BJ (cell line): ENCODE measurements at regions not wholly inside any gene's neighbourhood (a gene's known extent, or its start where the extent isn't known, plus 50 kb on each side); places are given as distances from the start of the nearest gene placed in this dataset.

ENCODE experiments used
- CTCF ChIA-PET: fragments of 350-600 bp; formaldehyde crosslinking; extraction: SDS; loops from one replicate; lab custom pipeline; 2021; ENCODE audit warnings: antibody characterized with exemption, inconsistent platforms; lab: Yijun Ruan, JAX
- POLR2A ChIA-PET: fragments of 300-600 bp; sonication (Branson Sonifier 250); formaldehyde crosslinking; extraction: SDS; loops from one replicate; lab custom pipeline; 2021; ENCODE audit warnings: antibody characterized with exemption; lab: Charles Lee
- DNase-seq: peaks from one replicate; pipeline ENCODE4 v3.0.0-alpha.2; 2011; ENCODE audit warnings: low read depth
- H3K27me3 ChIP-seq: 2 replicates; pipeline ENCODE4 v1.6.0; 2011; ENCODE audit warnings: low read length; ENCODE audit not compliant: control insufficient read depth, insufficient read depth
- H3K36me3 ChIP-seq: 2 replicates; pipeline ENCODE4 v1.5.1; 2011; ENCODE audit warnings: low read length; ENCODE audit not compliant: control insufficient read depth, insufficient read depth
- H3K4me3 ChIP-seq: 2 replicates; pipeline ENCODE4 v1.5.1; 2011; ENCODE audit warnings: low read depth, mild to moderate bottlenecking, control low read depth, low read length
- CTCF ChIP-seq: IDR thresholded peaks from 2 replicates; pipeline ENCODE4 v1.5.1; 2011; ENCODE audit warnings: low read depth, mild to moderate bottlenecking, control low read depth, inconsistent platforms, low read length, moderate library complexity; ENCODE audit not compliant: insufficient read depth

GRCh38 chr5:171646102-171647042 is 139.2 kb upstream of the SMIM23 start:
- ChIA-PET CTCF (interaction anchor here (1.0 kb wide), 1 partner anchor 161 kb away, joined by 3 read pairs; no protein-coding TSS in a partner anchor), POLR2A (no interaction called here)
- TF ChIP-seq CTCF, result no peak
- DNase-seq, result no peak
- no peaks in the 10 kb centered on the region for H3K36me3 ChIP-seq
- no peak overlapping the region for H3K4me3 ChIP-seq
- H3K27me3 ChIP-seq, result peaks cover 8% of the 10 kb centered on the region; the same call in 1 of the 2 replicates

- Histone ChIP-seq H3K4me3 (no peak overlapping the region), H3K27me3 (peaks cover 8% of the 10 kb centered on the region; the same call in 1 of the 2 replicates), H3K36me3 (no peaks in the 10 kb centered on the region)
- CTCF ChIA-PET, result interaction anchor here (1.0 kb wide), 1 partner anchor 162 kb away, joined by 3 read pairs; no protein-coding TSS in a partner anchor
- DNase-seq, result no peak
- POLR2A ChIA-PET, result no interaction called here
- TF ChIP-seq CTCF, result no peak
Measured at GRCh38 chr5:171647043-171647903, 138.3 kb upstream of the SMIM23 start.

- ChIA-PET POLR2A (no interaction called here), CTCF (no interaction called here)
- H3K4me3 ChIP-seq, result no peak overlapping the region
- H3K27me3 ChIP-seq, result peaks cover 8% of the 10 kb centered on the region; the same call in 1 of the 2 replicates
- DNase-seq, result no peak
- no peaks in the 10 kb centered on the region for H3K36me3 ChIP-seq
- TF ChIP-seq CTCF, result no peak
Measured at GRCh38 chr5:171647904-171648260, 137.7 kb upstream of the SMIM23 start.

- Histone ChIP-seq H3K36me3 (no peaks in the 10 kb centered on the region), H3K4me3 (no peak overlapping the region), H3K27me3 (peaks cover 7% of the 10 kb centered on the region; the same call in 1 of the 2 replicates)
- CTCF ChIA-PET, result no interaction called here
- DNase-seq, result no peak
- no peak for TF ChIP-seq CTCF
- POLR2A ChIA-PET, result no interaction called here
Measured at GRCh38 chr5:171648279-171649074, 137.1 kb upstream of the SMIM23 start.
